ENCODE measurements at regions not wholly inside any gene's neighbourhood (a gene's known extent, or its start where the extent isn't known, plus 50 kb on each side); places are given as distances from the start of the nearest gene placed in this dataset.
"Not testable (repeated sequence)": the region's sequence is repeated elsewhere in the genome, so short reads cannot be mapped to it uniquely, and the experiment has no call there.

- DNase-seq = no peak
Measured at GRCh38 chr15:56568466-56569167, 103.7 kb upstream of the MNS1 start.

- no peak for DNase-seq
Measured at GRCh38 chr15:56557415-56557814, 92.5 kb upstream of the MNS1 start.

GRCh38 chr15:56553486-56553885, 88.5 kb upstream of the MNS1 start:
- no peak for DNase-seq

- DNase-seq = no peak
Measured at GRCh38 chr15:56552659-56553058, 87.7 kb upstream of the MNS1 start.

GRCh38 chr15:56540570-56540969, 75.6 kb upstream of the MNS1 start:
- not testable (repeated sequence) for DNase-seq

- not testable (repeated sequence) for DNase-seq
Measured at GRCh38 chr15:56540157-56540556, 75.2 kb upstream of the MNS1 start.

GRCh38 chr15:56538901-56539545, 74.1 kb upstream of the MNS1 start:
- no peak for DNase-seq

GRCh38 chr15:56537881-56538280, 72.9 kb upstream of the MNS1 start:
- DNase-seq = peak; percentile 1

GRCh38 chr15:56534728-56535127, 69.8 kb upstream of the MNS1 start:
- peak; percentile 1 for DNase-seq

- peak; percentile 3 for DNase-seq
Measured at GRCh38 chr15:56533731-56534403, 68.9 kb upstream of the MNS1 start.

GRCh38 chr15:56532721-56533460, 68.0 kb upstream of the MNS1 start:
- DNase-seq = peak; percentile 51

GRCh38 chr15:56530157-56530556, 65.2 kb upstream of the MNS1 start:
- DNase-seq = no peak

GRCh38 chr15:56528136-56528535, 63.2 kb upstream of the MNS1 start:
- DNase-seq = no peak

- DNase-seq = no peak
Measured at GRCh38 chr15:56524915-56525314, 60.0 kb upstream of the MNS1 start.

GRCh38 chr15:56523521-56523920, 58.6 kb upstream of the MNS1 start:
- no peak for DNase-seq

- no peak for DNase-seq
Measured at GRCh38 chr15:56519000-56519399, 54.1 kb upstream of the MNS1 start.

All from DMS53 (cell line).